Mesendoderm (in vitro differentiated cells): ENCODE measurements at regions not wholly inside any gene's neighbourhood (a gene's known extent, or its start where the extent isn't known, plus 50 kb on each side); places are given as distances from the start of the nearest gene placed in this dataset.
"Not testable (repeated sequence)": the region's sequence is repeated elsewhere in the genome, so short reads cannot be mapped to it uniquely, and the experiment has no call there.

Source experiments
- DNase-seq: peaks from one replicate; pipeline ENCODE4 v3.0.0; 2013
- H2AK5ac ChIP-seq: 2 replicates; pipeline ENCODE4 v1.6.1; 2013; ENCODE audit warnings: low read length, inconsistent platforms
- H2BK120ac ChIP-seq: 2 replicates; pipeline ENCODE4 v1.6.1; 2013; ENCODE audit warnings: low read depth, mild to moderate bottlenecking, low read length, moderate library complexity, mixed read lengths
- H2BK15ac ChIP-seq: replicated peaks from 2 replicates; pipeline ENCODE4 v1.6.1; 2013; ENCODE audit warnings: low read depth, mild to moderate bottlenecking, moderate library complexity
- H2BK5ac ChIP-seq: 2 replicates; pipeline ENCODE4 v1.6.1; 2013; ENCODE audit warnings: low read length, inconsistent platforms
- H3K18ac ChIP-seq: 2 replicates; pipeline ENCODE4 v1.6.1; 2013; ENCODE audit warnings: mild to moderate bottlenecking, low read length, mixed read lengths
- H3K23ac ChIP-seq: one replicate; pipeline ENCODE4 v1.6.1; 2013; ENCODE audit warnings: low read length
- H3K27ac ChIP-seq: 2 replicates; pipeline ENCODE4 v1.5.1; 2013; ENCODE audit warnings: low read depth, mild to moderate bottlenecking, inconsistent platforms, low read length, moderate library complexity
- H3K27me3 ChIP-seq: 2 replicates; pipeline ENCODE4 v1.6.1; 2013; ENCODE audit warnings: low read length, control low read depth, mild to moderate bottlenecking, inconsistent platforms; ENCODE audit not compliant: insufficient read depth, poor library complexity
- H3K36me3 ChIP-seq: 2 replicates; pipeline ENCODE4 v1.6.1; 2013; ENCODE audit warnings: low read length, inconsistent platforms; ENCODE audit not compliant: control insufficient read depth, insufficient read depth
- H3K4ac ChIP-seq: one replicate; pipeline ENCODE4 v1.6.1; 2013; ENCODE audit warnings: low read depth, mild to moderate bottlenecking, low read length, moderate library complexity
- H3K4me1 ChIP-seq: 2 replicates; pipeline ENCODE4 v1.6.1; 2013; ENCODE audit warnings: low read depth, low read length, inconsistent platforms; ENCODE audit not compliant: control insufficient read depth
- H3K4me2 ChIP-seq: 2 replicates; pipeline ENCODE4 v1.6.1; 2013; ENCODE audit warnings: low read length
- H3K4me3 ChIP-seq: 2 replicates; pipeline ENCODE4 v1.5.1; 2013; ENCODE audit warnings: mild to moderate bottlenecking, low read length
- H3K56ac ChIP-seq: one replicate; pipeline ENCODE4 v1.6.1; 2013; ENCODE audit warnings: low read length
- H3K79me1 ChIP-seq: 2 replicates; pipeline ENCODE4 v1.6.1; 2013; ENCODE audit warnings: low read length, inconsistent platforms
- H3K79me2 ChIP-seq: 2 replicates; pipeline ENCODE4 v1.6.1; 2013; ENCODE audit warnings: mild to moderate bottlenecking, low read length; ENCODE audit not compliant: control insufficient read depth, insufficient read depth
- H3K9ac ChIP-seq: 2 replicates; pipeline ENCODE4 v1.6.1; 2013; ENCODE audit warnings: low read length, inconsistent platforms
- H4K5ac ChIP-seq: one replicate; pipeline ENCODE4 v1.6.1; 2013; ENCODE audit warnings: low read length
- H4K8ac ChIP-seq: one replicate; pipeline ENCODE4 v1.6.1; 2013; ENCODE audit warnings: low read depth, mild to moderate bottlenecking, control low read depth, low read length, moderate library complexity
- WGBS: extraction: QIAGEN DNeasy Blood & Tissue Kit; methylation state at CpG from one replicate; pipeline ENCODE4 v1.1.7; 2013; ENCODE audit warnings: low lambda C conversion rate, missing lambda C conversion rate; ENCODE audit not compliant: insufficient coverage; ENCODE audit errors: extremely low coverage; 5-methylcytosine and 5-hydroxymethylcytosine counted together

GRCh38 chr5:155696362-155696761 is 630.6 kb upstream of the SGCD start:
- H3K4me1 ChIP-seq, result no peaks in the 10 kb centered on the region
- no peaks in the 10 kb centered on the region for H3K36me3 ChIP-seq
- no peak overlapping the region for H2BK15ac ChIP-seq
- no peak overlapping the region for H2BK120ac ChIP-seq
- H2AK5ac ChIP-seq, result no peak overlapping the region
- no peak overlapping the region for H4K5ac ChIP-seq
- no peak overlapping the region for H3K23ac ChIP-seq
- WGBS, result no CpG with 5 or more reads among the region's 1 CpG
- H3K4me3 ChIP-seq, result no peak overlapping the region
- no peak overlapping the region for H3K18ac ChIP-seq
- H3K27ac ChIP-seq, result no peak overlapping the region
- H4K8ac ChIP-seq, result no peak overlapping the region
- H3K27me3 ChIP-seq, result no peaks in the 10 kb centered on the region
- H3K4ac ChIP-seq, result no peak overlapping the region
- H3K9ac ChIP-seq, result no peak overlapping the region
- H3K4me2 ChIP-seq, result no peak overlapping the region
- H2BK5ac ChIP-seq, result no peak overlapping the region
- H3K79me1 ChIP-seq, result no peaks in the 10 kb centered on the region
- H3K56ac ChIP-seq, result no peak overlapping the region
- no peak for DNase-seq
- H3K79me2 ChIP-seq, result no peaks in the 10 kb centered on the region

DNA sequence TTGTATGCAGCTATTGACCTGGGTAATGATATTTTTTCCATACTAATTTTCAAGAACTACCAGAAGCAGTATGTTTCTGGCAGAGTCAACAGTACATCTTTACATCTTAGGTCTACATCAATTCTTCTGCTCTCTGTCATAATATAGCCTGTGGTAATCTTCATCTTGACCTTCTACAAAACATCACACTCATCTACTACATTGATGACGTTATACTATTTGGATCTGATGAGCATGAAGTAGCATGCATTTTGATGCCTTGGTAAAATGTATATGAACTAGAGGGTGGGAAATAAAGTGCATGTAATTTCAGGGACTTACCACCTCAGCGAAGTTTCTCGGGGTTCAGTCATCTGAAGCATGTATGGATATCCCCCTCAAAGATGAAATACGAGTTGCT is 629.7 kb upstream of the SGCD start:
- Histone ChIP-seq H2AK5ac (no peak overlapping the region), H3K27me3 (no peaks in the 10 kb centered on the region), H4K8ac (no peak overlapping the region), H3K36me3 (no peaks in the 10 kb centered on the region), H3K23ac (no peak overlapping the region), H3K79me1 (no peaks in the 10 kb centered on the region), H3K18ac (no peak overlapping the region), H4K5ac (no peak overlapping the region), H2BK5ac (no peak overlapping the region), H3K4me2 (no peak overlapping the region), H3K4me1 (no peaks in the 10 kb centered on the region), H2BK120ac (no peak overlapping the region), H3K79me2 (no peaks in the 10 kb centered on the region), H3K9ac (no peak overlapping the region), H3K27ac (no peak overlapping the region), H3K56ac (no peak overlapping the region), H3K4me3 (no peak overlapping the region), H3K4ac (no peak overlapping the region), H2BK15ac (no peak overlapping the region)
- WGBS, result no CpG with 5 or more reads among the region's 4 CpGs
- no peak for DNase-seq

DNA sequence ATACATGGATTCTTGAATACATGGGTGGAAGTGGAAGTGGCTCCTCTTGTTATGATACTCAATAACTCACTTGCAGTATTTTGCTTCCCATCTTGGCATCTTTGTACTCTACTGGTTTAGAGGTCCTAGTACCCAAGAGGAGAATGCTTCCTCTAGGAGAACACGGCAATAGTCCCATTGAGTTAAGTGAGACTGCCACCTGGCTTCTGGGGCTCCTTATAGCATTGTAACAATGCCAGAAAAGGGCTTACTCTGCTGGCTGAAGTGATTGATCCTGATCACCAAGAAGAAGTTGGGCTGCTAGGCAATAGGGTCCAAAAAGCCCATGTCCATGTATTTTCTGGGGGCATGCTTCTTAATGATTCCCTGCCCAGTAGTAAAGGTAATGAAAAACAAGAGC is 627.6 kb upstream of the SGCD start:
- Histone ChIP-seq H3K23ac (no peak overlapping the region), H3K4me1 (no peaks in the 10 kb centered on the region), H2BK120ac (no peak overlapping the region), H2AK5ac (no peak overlapping the region), H3K4me2 (no peak overlapping the region), H3K27ac (no peak overlapping the region), H3K4ac (no peak overlapping the region), H3K9ac (no peak overlapping the region), H4K8ac (no peak overlapping the region), H2BK5ac (no peak overlapping the region), H3K36me3 (no peaks in the 10 kb centered on the region), H2BK15ac (no peak overlapping the region), H3K18ac (no peak overlapping the region), H3K27me3 (no peaks in the 10 kb centered on the region), H3K4me3 (no peak overlapping the region), H4K5ac (no peak overlapping the region), H3K56ac (no peak overlapping the region), H3K79me1 (no peaks in the 10 kb centered on the region), H3K79me2 (no peaks in the 10 kb centered on the region)
- peak; percentile 38 for DNase-seq
- no CpG with 5 or more reads among the region's 1 CpG for WGBS

DNA sequence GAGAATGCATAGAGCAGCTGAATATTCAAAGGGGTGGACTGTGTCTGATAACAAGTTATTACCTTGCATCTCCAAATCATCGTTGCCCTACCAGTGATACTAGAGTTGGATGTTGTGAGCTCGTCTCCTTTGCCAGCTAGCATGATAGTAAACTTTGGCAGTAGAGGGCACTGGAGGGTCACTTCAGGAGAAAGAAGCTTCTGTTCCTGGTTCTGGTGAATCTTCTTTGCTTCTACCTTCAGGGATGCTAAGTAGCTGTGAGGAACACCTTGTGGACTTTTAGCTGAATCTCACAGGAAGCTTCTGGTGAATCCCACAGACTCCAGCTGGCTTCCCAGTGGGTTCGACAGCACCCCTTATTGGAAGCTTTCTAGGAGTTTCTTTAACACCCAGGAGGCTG is 626.6 kb upstream of the SGCD start:
- no peaks in the 10 kb centered on the region for H3K4me1 ChIP-seq
- no peak overlapping the region for H3K23ac ChIP-seq
- H3K27me3 ChIP-seq, result no peaks in the 10 kb centered on the region
- H3K79me1 ChIP-seq, result no peaks in the 10 kb centered on the region
- WGBS, result no CpG with 5 or more reads among the region's 3 CpGs
- H3K27ac ChIP-seq, result no peak overlapping the region
- no peak overlapping the region for H2BK120ac ChIP-seq
- H2BK15ac ChIP-seq, result no peak overlapping the region
- no peak overlapping the region for H3K4me3 ChIP-seq
- no peak overlapping the region for H3K56ac ChIP-seq
- no peak overlapping the region for H3K4ac ChIP-seq
- no peak overlapping the region for H2AK5ac ChIP-seq
- H3K36me3 ChIP-seq, result no peaks in the 10 kb centered on the region
- no peaks in the 10 kb centered on the region for H3K79me2 ChIP-seq
- peak; percentile 69 for DNase-seq
- no peak overlapping the region for H4K5ac ChIP-seq
- no peak overlapping the region for H3K4me2 ChIP-seq
- H3K9ac ChIP-seq, result no peak overlapping the region
- H4K8ac ChIP-seq, result no peak overlapping the region
- no peak overlapping the region for H2BK5ac ChIP-seq
- H3K18ac ChIP-seq, result no peak overlapping the region

GRCh38 chr5:155711882-155712281 is 615.1 kb upstream of the SGCD start:
- Histone ChIP-seq H3K27ac (no peak overlapping the region), H3K27me3 (no peaks in the 10 kb centered on the region), H4K5ac (no peak overlapping the region), H3K23ac (no peak overlapping the region), H3K9ac (no peak overlapping the region), H2BK15ac (no peak overlapping the region), H3K79me1 (no peaks in the 10 kb centered on the region), H3K56ac (no peak overlapping the region), H3K4ac (no peak overlapping the region), H3K18ac (no peak overlapping the region), H3K4me2 (no peak overlapping the region), H3K36me3 (no peaks in the 10 kb centered on the region), H2BK120ac (no peak overlapping the region), H3K79me2 (no peaks in the 10 kb centered on the region), H3K4me3 (no peak overlapping the region), H3K4me1 (no peaks in the 10 kb centered on the region), H4K8ac (no peak overlapping the region), H2AK5ac (no peak overlapping the region), H2BK5ac (no peak overlapping the region)
- WGBS, result no CpG with 5 or more reads among the region's 1 CpG
- no peak for DNase-seq

DNA sequence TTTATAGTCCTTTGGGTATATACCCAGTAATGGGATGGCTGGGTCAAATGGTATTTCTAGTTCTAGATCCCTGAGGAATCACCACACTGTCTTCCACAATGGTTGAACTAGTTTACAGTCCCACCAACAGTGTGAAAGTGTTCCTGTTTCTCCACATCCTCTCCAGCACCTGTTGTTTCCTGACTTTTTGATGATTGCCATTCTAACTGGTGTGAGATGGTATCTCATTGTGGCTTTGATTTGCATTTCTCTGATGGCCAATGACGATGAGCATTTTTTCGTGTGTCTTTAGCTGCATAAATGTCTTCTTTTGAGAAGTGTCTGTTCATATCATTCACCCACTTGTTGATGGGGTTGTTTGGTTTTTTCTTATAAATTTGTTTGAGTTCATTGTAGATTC is 612.5 kb upstream of the SGCD start:
- H2AK5ac ChIP-seq, H3K4me2 ChIP-seq, H3K79me2 ChIP-seq, H3K4me1 ChIP-seq, H4K8ac ChIP-seq, DNase-seq, H3K9ac ChIP-seq, H3K36me3 ChIP-seq, H3K18ac ChIP-seq, H4K5ac ChIP-seq, H3K79me1 ChIP-seq, H2BK15ac ChIP-seq, H3K23ac ChIP-seq, H3K27me3 ChIP-seq, H2BK5ac ChIP-seq, H3K27ac ChIP-seq, H3K56ac ChIP-seq, H2BK120ac ChIP-seq, H3K4ac ChIP-seq, H3K4me3 ChIP-seq: not testable (repeated sequence)
- no CpG with 5 or more reads among the region's 2 CpGs for WGBS
